ENCODE measurements at regions not wholly inside any gene's neighbourhood (a gene's known extent, or its start where the extent isn't known, plus 50 kb on each side); places are given as distances from the start of the nearest gene placed in this dataset.
"Not testable (repeated sequence)": the region's sequence is repeated elsewhere in the genome, so short reads cannot be mapped to it uniquely, and the experiment has no call there.

GRCh38 chr6:130494729-130495128, 128.9 kb downstream of the TMEM200A start:
- DNase-seq = no peak
- in situ Hi-C loops (cut with MboI; ENCODE audit: low pct_unique_long_range_greater_than_20kb, low sequenced_read_pairs) = no loop called here

GRCh38 chr6:130500693-130501092, 134.9 kb downstream of the TMEM200A start:
- in situ Hi-C loops (cut with MboI; ENCODE audit: low pct_unique_long_range_greater_than_20kb, low sequenced_read_pairs) = no loop called here
- DNase-seq = no peak

GRCh38 chr6:130503146-130503545, 137.3 kb downstream of the TMEM200A start:
- no peak for DNase-seq
- in situ Hi-C loops (cut with MboI; ENCODE audit: low pct_unique_long_range_greater_than_20kb, low sequenced_read_pairs) = no loop called here

- in situ Hi-C loops (cut with MboI; ENCODE audit: low pct_unique_long_range_greater_than_20kb, low sequenced_read_pairs) = no loop called here
- no peak for DNase-seq
These were observed 140.2 kb downstream of the TMEM200A start for GRCh38 chr6:130505808-130506598.

GRCh38 chr6:130507005-130507665, 141.3 kb downstream of the TMEM200A start:
- DNase-seq; in situ Hi-C loops (cut with MboI; ENCODE audit: low pct_unique_long_range_greater_than_20kb, low sequenced_read_pairs): not testable (repeated sequence)

GRCh38 chr6:130507666-130508028, 141.8 kb downstream of the TMEM200A start:
- in situ Hi-C loops (cut with MboI; ENCODE audit: low pct_unique_long_range_greater_than_20kb, low sequenced_read_pairs) = no loop called here
- no peak for DNase-seq

GRCh38 chr6:130513770-130514169, 148.0 kb downstream of the TMEM200A start:
- DNase-seq = peak; percentile 98
- in situ Hi-C loops (cut with MboI; ENCODE audit: low pct_unique_long_range_greater_than_20kb, low sequenced_read_pairs) = no loop called here

GRCh38 chr6:130514712-130515111, 148.9 kb downstream of the TMEM200A start:
- DNase-seq = peak; percentile 67
- in situ Hi-C loops (cut with MboI; ENCODE audit: low pct_unique_long_range_greater_than_20kb, low sequenced_read_pairs) = no loop called here

GRCh38 chr6:130515306-130515705, 149.5 kb downstream of the TMEM200A start:
- in situ Hi-C loops (cut with MboI; ENCODE audit: low pct_unique_long_range_greater_than_20kb, low sequenced_read_pairs) = no loop called here
- DNase-seq = no peak

GRCh38 chr6:130516604-130517003, 150.8 kb downstream of the TMEM200A start:
- in situ Hi-C loops (cut with MboI; ENCODE audit: low pct_unique_long_range_greater_than_20kb, low sequenced_read_pairs) = no loop called here
- peak; percentile 21 for DNase-seq

- in situ Hi-C loops (cut with MboI; ENCODE audit: low pct_unique_long_range_greater_than_20kb, low sequenced_read_pairs) = no loop called here
- DNase-seq = no peak
These were observed 151.7 kb downstream of the TMEM200A start for GRCh38 chr6:130517444-130517931.

GRCh38 chr6:130518588-130518987, 152.8 kb downstream of the TMEM200A start:
- in situ Hi-C loops (cut with MboI; ENCODE audit: low pct_unique_long_range_greater_than_20kb, low sequenced_read_pairs) = no loop called here
- DNase-seq = no peak

GRCh38 chr6:130520221-130520620, 154.4 kb downstream of the TMEM200A start:
- DNase-seq = no peak
- in situ Hi-C loops (cut with MboI; ENCODE audit: low pct_unique_long_range_greater_than_20kb, low sequenced_read_pairs) = no loop called here

GRCh38 chr6:130520801-130521200, 155.0 kb downstream of the TMEM200A start:
- in situ Hi-C loops (cut with MboI; ENCODE audit: low pct_unique_long_range_greater_than_20kb, low sequenced_read_pairs) = no loop called here
- peak; percentile 8 for DNase-seq

- peak; percentile 19 for DNase-seq
- in situ Hi-C loops (cut with MboI; ENCODE audit: low pct_unique_long_range_greater_than_20kb, low sequenced_read_pairs) = no loop called here
These were observed 158.7 kb downstream of the TMEM200A start for GRCh38 chr6:130524552-130524951.

GRCh38 chr6:130525408-130525807, 159.6 kb downstream of the TMEM200A start:
- peak; percentile 84 for DNase-seq
- in situ Hi-C loops (cut with MboI; ENCODE audit: low pct_unique_long_range_greater_than_20kb, low sequenced_read_pairs) = no loop called here

- peak; percentile 36 for DNase-seq
- in situ Hi-C loops (cut with MboI; ENCODE audit: low pct_unique_long_range_greater_than_20kb, low sequenced_read_pairs) = no loop called here
These were observed 160.6 kb downstream of the TMEM200A start for GRCh38 chr6:130526466-130526865.

GRCh38 chr6:130527173-130527572, 161.4 kb downstream of the TMEM200A start:
- in situ Hi-C loops (cut with MboI; ENCODE audit: low pct_unique_long_range_greater_than_20kb, low sequenced_read_pairs) = no loop called here
- DNase-seq = no peak

GRCh38 chr6:130529569-130530149, 163.8 kb downstream of the TMEM200A start:
- DNase-seq = no peak
- in situ Hi-C loops (cut with MboI; ENCODE audit: low pct_unique_long_range_greater_than_20kb, low sequenced_read_pairs) = no loop called here

GRCh38 chr6:130534627-130535026, 168.8 kb downstream of the TMEM200A start:
- DNase-seq = no peak

More at GRCh38 chr6:130534627-130535026, 168.8 kb downstream of the TMEM200A start:
- in situ Hi-C loops (cut with MboI; ENCODE audit: low pct_unique_long_range_greater_than_20kb, low sequenced_read_pairs) = no loop called here

All from KBM-7 (cell line).